ENCODE measurements at regions not wholly inside any gene's neighbourhood (a gene's known extent, or its start where the extent isn't known, plus 50 kb on each side); places are given as distances from the start of the nearest gene placed in this dataset.

- no peak for TF ChIP-seq SP1 (IDR thresholded peaks at IDR 0.05; ENCODE audit: low read depth)
- no peak for TF ChIP-seq POLR2AphosphoS5 (IDR thresholded peaks at IDR 0.05; ENCODE audit: low read depth, low read length)
- TF ChIP-seq CTCF (IDR thresholded peaks at IDR 0.05 in 2 of 3, conservative IDR thresholded peaks at IDR 0.05 in 1 of 3; ENCODE audit: borderline replicate concordance in 1 of 3, insufficient read depth in 1 of 3, low read depth in 2 of 3, low read length in 2 of 3): no peak
- no peak for TF ChIP-seq REST (IDR thresholded peaks at IDR 0.05; ENCODE audit: low read depth)
- no peak for TF ChIP-seq POLR2A (IDR thresholded peaks at IDR 0.05; ENCODE audit: borderline replicate concordance, extremely low read depth, insufficient read depth, insufficient read length)
- TF ChIP-seq ZBTB33 (IDR thresholded peaks at IDR 0.05; ENCODE audit: extremely low read depth, insufficient replicate concordance, low read length): no peak
- no peak for TF ChIP-seq EZH2 (IDR thresholded peaks at IDR 0.05)
- no peak for TF ChIP-seq RAD21 (IDR thresholded peaks at IDR 0.05; ENCODE audit: low read depth)
- no peak for TF ChIP-seq ZNF274 (IDR thresholded peaks at IDR 0.05; ENCODE audit: low read depth, low read length)
- TF ChIP-seq EZH2phosphoT487 (IDR thresholded peaks at IDR 0.05; ENCODE audit: borderline replicate concordance): no peak
- TF ChIP-seq EGR1 (IDR thresholded peaks at IDR 0.05; ENCODE audit: low read depth): no peak
- no peak for TF ChIP-seq TCF7L2 (IDR thresholded peaks at IDR 0.05; ENCODE audit: borderline replicate concordance, extremely low read depth, insufficient read depth, insufficient read length)
- no peak for TF ChIP-seq JUND (IDR thresholded peaks at IDR 0.05)
- TF ChIP-seq ATF3 (IDR thresholded peaks at IDR 0.05): no peak
Measured at GRCh38 chr9:90441814-90442213, 200.8 kb downstream of the DIRAS2 start.
